HepG2 (cell line): ENCODE measurements at regions not wholly inside any gene's neighbourhood (a gene's known extent, or its start where the extent isn't known, plus 50 kb on each side); places are given as distances from the start of the nearest gene placed in this dataset.

Experiments used
- ATAC-seq: fragments of 200-7000 bp; cut with Tn5 transposase; 3 replicates; pipeline ENCODE4 v1.9.1; 2020; ENCODE audit warnings: mild to moderate bottlenecking, moderate library complexity
- BruUV-seq: library from RNA; stranded (reverse); fragments of 400-500 nt; replicated peaks from 2 replicates; lab custom pipeline; 2021; lab: Mats Ljungman, UMichigan
- CTCF ChIA-PET: fragments of 300-600 bp; formaldehyde crosslinking; extraction: SDS; loops from one replicate; lab custom pipeline; 2021; ENCODE audit warnings: low total read pairs, inconsistent platforms, low intra/inter-chr PET ratio; lab: Yijun Ruan, JAX
- POLR2A ChIA-PET: fragments of 350-600 bp; sonication (Branson Sonifier 250); formaldehyde crosslinking; loops from one replicate; lab custom pipeline; 2020; ENCODE audit warnings: antibody characterized with exemption, inconsistent platforms; lab: Yijun Ruan, JAX
- DNase-seq: peaks from one replicate; pipeline ENCODE4 v3.0.0-alpha.2; 2015; ENCODE audit warnings: low spot score
- FAIRE-seq: peaks from 3 replicates; lab custom pipeline; 2011; peaks lifted over from hg19 to GRCh38; lab: Jason Lieb, UNC
- H2AFZ ChIP-seq: one replicate; pipeline ENCODE4 v1.6.1; 2011; ENCODE audit warnings: low read length, inconsistent platforms
- H3K27ac ChIP-seq: fragments of 300-600 bp; 3 replicates; pipeline ENCODE4 v1.8.0; 2011; ENCODE audit warnings: mixed run types, mild to moderate bottlenecking, mixed read lengths, low read length, inconsistent platforms; ENCODE audit not compliant: insufficient read depth; ENCODE audit errors: extremely low read length
- H3K27me3 ChIP-seq, 2 experiments: fragments of 200-600 bp in 1 of 2; 2 replicates in 1 of 2; 3 replicates in 1 of 2; pipeline versions ENCODE4 v1.6.0 to v1.8.0; 2011; ENCODE audit warnings: low read length in 2 of 2, mild to moderate bottlenecking in 2 of 2, moderate library complexity in 2 of 2, inconsistent platforms in 1 of 2; ENCODE audit not compliant: insufficient read depth in 2 of 2, control insufficient read depth in 1 of 2
- H3K36me3 ChIP-seq, 2 experiments: fragments of 200-600 bp in 1 of 2; replicated peaks in 1 of 2; 2 replicates in 1 of 2; 3 replicates in 1 of 2; pipeline versions ENCODE4 v1.5.1 to v1.8.0; 2011; ENCODE audit warnings: low read length in 2 of 2, inconsistent platforms in 1 of 2; ENCODE audit not compliant: insufficient read depth in 2 of 2, control insufficient read depth in 1 of 2
- H3K4me1 ChIP-seq: 2 replicates; pipeline ENCODE4 v1.5.1; 2012; ENCODE audit warnings: low read length, inconsistent platforms; ENCODE audit not compliant: insufficient read depth
- H3K4me2 ChIP-seq: 2 replicates; pipeline ENCODE4 v1.6.0; 2011; ENCODE audit warnings: low read depth, low read length, inconsistent platforms
- H3K4me3 ChIP-seq, 3 experiments: fragments of 200-600 bp in 1 of 3; sonication (generic), shearing (Covaris generic) in 1 of 3; replicated peaks in 1 of 3; 2 replicates each; pipeline ENCODE4 v1.5.1; 2011 to 2016; ENCODE audit warnings: low read length in 3 of 3, inconsistent platforms in 2 of 3, low read depth in 2 of 3, mild to moderate bottlenecking in 2 of 3, control low read depth in 1 of 3, mixed read lengths in 1 of 3; ENCODE audit not compliant: insufficient read depth in 1 of 3
- H3K79me2 ChIP-seq: one replicate; pipeline ENCODE4 v1.6.1; 2011; ENCODE audit warnings: low read length, inconsistent platforms; ENCODE audit not compliant: insufficient read depth
- H3K9ac ChIP-seq: 2 replicates; pipeline ENCODE4 v1.6.0; 2011; ENCODE audit warnings: mild to moderate bottlenecking, low read depth, low read length, inconsistent platforms; ENCODE audit not compliant: insufficient read depth
- H3K9me3 ChIP-seq: 2 replicates; pipeline ENCODE4 v1.5.1; 2012; ENCODE audit warnings: mild to moderate bottlenecking, low read length
- H4K20me1 ChIP-seq: 2 replicates; pipeline ENCODE4 v1.6.0; 2011; ENCODE audit warnings: inconsistent platforms, mild to moderate bottlenecking, low read length, moderate library complexity; ENCODE audit not compliant: insufficient read depth
- CCDC6 ChIP-seq: sonication (generic); formaldehyde crosslinking; IDR thresholded peaks from 2 replicates; pipeline ENCODE4 v1.8.1; 2022; ENCODE audit warnings: mild to moderate bottlenecking, missing genetic modification reagents, moderate library complexity
- DPF2 ChIP-seq: sonication (generic); formaldehyde crosslinking; IDR thresholded peaks from 2 replicates; pipeline ENCODE4 v1.4.0; 2020; ENCODE audit warnings: mild to moderate bottlenecking, low read depth, missing genetic modification reagents, borderline replicate concordance
- EP300 ChIP-seq, 3 experiments: sonication (generic) in 1 of 3; formaldehyde crosslinking in 1 of 3; IDR thresholded peaks; 2 replicates each; pipeline versions ENCODE4 v1.5.1 to v1.6.1; 2011 to 2020; ENCODE audit warnings: low read depth in 2 of 3, low read length in 2 of 3, borderline replicate concordance in 1 of 3, improper control_type of control experiment in 1 of 3, mild to moderate bottlenecking in 1 of 3, missing genetic modification reagents in 1 of 3, moderate library complexity in 1 of 3
- HOXA7 ChIP-seq: sonication (generic); formaldehyde crosslinking; IDR thresholded peaks from 2 replicates; pipeline ENCODE4 v1.8.1; 2022; ENCODE audit warnings: mild to moderate bottlenecking, missing genetic modification reagents, moderate library complexity
- KAT7 ChIP-seq: IDR thresholded peaks from 2 replicates; pipeline ENCODE4 v1.6.1; 2018; ENCODE audit warnings: borderline replicate concordance, missing compliant biosample characterization
- KDM3A ChIP-seq: IDR thresholded peaks from 2 replicates; pipeline ENCODE4 v1.6.1; 2018; ENCODE audit warnings: low read depth, missing compliant biosample characterization
- KLF11 ChIP-seq: IDR thresholded peaks from 2 replicates; pipeline ENCODE4 v1.6.1; 2016; ENCODE audit warnings: missing compliant biosample characterization
- KLF16 ChIP-seq, 2 experiments: sonication (generic) in 1 of 2; formaldehyde crosslinking in 1 of 2; IDR thresholded peaks; 2 replicates each; pipeline versions ENCODE4 v1.6.1 to v1.8.0; 2016 to 2023; ENCODE audit warnings: missing genetic modification reagents in 2 of 2, missing compliant biosample characterization in 1 of 2
- PAF1 ChIP-seq: IDR thresholded peaks from 2 replicates; pipeline ENCODE4 v1.6.1; 2016; ENCODE audit warnings: missing genetic modification reagents, missing compliant biosample characterization
- SRY ChIP-seq: sonication (generic); formaldehyde crosslinking; IDR thresholded peaks from 2 replicates; pipeline ENCODE4 v1.8.0; 2022; ENCODE audit warnings: mild to moderate bottlenecking, missing genetic modification reagents
- ZBTB26 ChIP-seq: IDR thresholded peaks from 2 replicates; pipeline ENCODE4 v1.6.1; 2016; ENCODE audit warnings: missing compliant biosample characterization, missing genetic modification reagents, borderline replicate concordance
- ZBTB7A ChIP-seq: sonication (generic); formaldehyde crosslinking; IDR thresholded peaks from 2 replicates; pipeline ENCODE4 v1.8.0; 2022; ENCODE audit warnings: mild to moderate bottlenecking, missing genetic modification reagents
- ZNF350 ChIP-seq: sonication (generic); formaldehyde crosslinking; IDR thresholded peaks from 2 replicates; pipeline ENCODE4 v1.4.0; 2020; ENCODE audit warnings: mild to moderate bottlenecking, low read depth, missing genetic modification reagents, borderline replicate concordance
- ZNF44 ChIP-seq: sonication (generic); formaldehyde crosslinking; IDR thresholded peaks from 2 replicates; pipeline ENCODE4 v1.5.1; 2020; ENCODE audit warnings: mild to moderate bottlenecking, missing genetic modification reagents
- ZNF674 ChIP-seq: sonication (generic); formaldehyde crosslinking; IDR thresholded peaks from 2 replicates; pipeline ENCODE4 v1.5.0; 2020; ENCODE audit warnings: low read depth, mild to moderate bottlenecking, missing genetic modification reagents
- ZNF710 ChIP-seq: sonication (generic); formaldehyde crosslinking; IDR thresholded peaks from 2 replicates; pipeline ENCODE4 v1.5.0; 2020; ENCODE audit warnings: mild to moderate bottlenecking, missing genetic modification reagents, borderline replicate concordance
- WGBS: methylation state at CpG from one replicate; pipeline ENCODE4 v1.1.6; 2017; ENCODE audit warnings: low lambda C conversion rate; 5-methylcytosine and 5-hydroxymethylcytosine counted together
- in situ Hi-C: cut with HindIII; loops from 2 replicates; pipeline ENCODE4 v1.10.0; 2017; ENCODE audit warnings: low pct_unique_long_range_greater_than_20kb; ENCODE audit not compliant: extremely low pct_ligation_motif_present
- intact Hi-C: fragments of 100-400 bp; cut with micrococcal nuclease; formaldehyde crosslinking; loops from one replicate; pipeline ENCODE4 v1.10.0; 2022; ENCODE audit not compliant: unreplicated experiment

- intact Hi-C loops, result no loop called here
- H3K9ac ChIP-seq, result no peak overlapping the region
- H3K4me2 ChIP-seq, result no peak overlapping the region
- no peak for TF ChIP-seq ZNF350 (CRISPR knock-in tag)
- no peak for TF ChIP-seq DPF2 (CRISPR knock-in tag)
- TF ChIP-seq ZBTB7A (CRISPR knock-in tag), result no peak
- no peak for TF ChIP-seq ZNF710 (CRISPR knock-in tag)
- TF ChIP-seq PAF1 (CRISPR knock-in tag), result no peak
- no peak for TF ChIP-seq KLF11 (CRISPR knock-in tag)
- no peaks in the 10 kb centered on the region for H3K4me1 ChIP-seq
- in situ Hi-C loops, result loop anchor here (10.0 to 25.0 kb wide), 2 partner anchors 204 to 492 kb away; no protein-coding TSS in a partner anchor
- H3K4me3 ChIP-seq, result no peak overlapping the region
- no peaks in the 10 kb centered on the region for H3K36me3 ChIP-seq
- ChIA-PET CTCF (no interaction called here), POLR2A (no interaction called here)
- DNase-seq (no peak), FAIRE-seq (no peak), ATAC-seq (no peak)
- H3K9me3 ChIP-seq, result no peaks in the 10 kb centered on the region
- no peak overlapping the region for H3K27ac ChIP-seq
- H3K27me3 ChIP-seq, result no peaks in the 10 kb centered on the region
- no peak overlapping the region for H2AFZ ChIP-seq
- 54% methylated on average over 4 of the region's 4 CpGs for WGBS
- H3K79me2 ChIP-seq, result no peaks in the 10 kb centered on the region
- BruUV-seq, result no TSS peak
- no peaks in the 10 kb centered on the region for H4K20me1 ChIP-seq
These were observed 82.6 kb upstream of the TMEM164 start for GRCh38 chrX:109920325-109920724.

GRCh38 chrX:109920868-109921267, 82.0 kb upstream of the TMEM164 start:
- WGBS, result 38% methylated on average over 2 of the region's 2 CpGs
- intact Hi-C loops, result no loop called here
- POLR2A ChIA-PET, result no interaction called here
- TF ChIP-seq SRY (no peak), ZNF44 (CRISPR knock-in tag) (no peak), ZNF674 (CRISPR knock-in tag) (no peak), KLF16 (CRISPR knock-in tag; IDR thresholded peaks at IDR 0.05) (no peak), KDM3A (CRISPR knock-in tag) (no peak), KAT7 (CRISPR knock-in tag) (no peak), CCDC6 (CRISPR knock-in tag) (no peak), ZBTB26 (CRISPR knock-in tag) (no peak), EP300 (IDR thresholded peaks at IDR 0.05; ENCODE audit: low read depth in 2 of 2, low read length in 2 of 2) (no peak), EP300 (CRISPR knock-in tag; IDR thresholded peaks at IDR 0.05; ENCODE audit: borderline replicate concordance) (no peak), HOXA7 (CRISPR knock-in tag) (no peak)

More at GRCh38 chrX:109920868-109921267, 82.0 kb upstream of the TMEM164 start:
- no peaks in the 10 kb centered on the region for H3K36me3 ChIP-seq
- H2AFZ ChIP-seq, result no peak overlapping the region
- no peak overlapping the region for H3K9ac ChIP-seq
- BruUV-seq, result no TSS peak
- no peaks in the 10 kb centered on the region for H3K9me3 ChIP-seq
- no peaks in the 10 kb centered on the region for H3K79me2 ChIP-seq
- CTCF ChIA-PET, result no interaction called here
- FAIRE-seq (no peak), ATAC-seq (no peak), DNase-seq (no peak)
- H3K4me3 ChIP-seq, result no peak overlapping the region
- in situ Hi-C loops, result loop anchor here (10.0 to 25.0 kb wide), 2 partner anchors 204 to 491 kb away; no protein-coding TSS in a partner anchor
- H4K20me1 ChIP-seq, result no peaks in the 10 kb centered on the region
- H3K4me1 ChIP-seq, result no peaks in the 10 kb centered on the region
- H3K27ac ChIP-seq, result no peak overlapping the region
- H3K4me2 ChIP-seq, result no peak overlapping the region
- no peaks in the 10 kb centered on the region for H3K27me3 ChIP-seq
